B cell (primary cell): ENCODE measurements at regions not wholly inside any gene's neighbourhood (a gene's known extent, or its start where the extent isn't known, plus 50 kb on each side); places are given as distances from the start of the nearest gene placed in this dataset.

Experiments used
- EZH2 ChIP-seq: IDR thresholded peaks from 2 replicates; pipeline ENCODE4 v1.6.1; 2012; ENCODE audit warnings: borderline replicate concordance, low read depth, mild to moderate bottlenecking, moderate library complexity, low read length; ENCODE audit not compliant: insufficient read depth, poor library complexity, severe bottlenecking
- TF ChIP-seq, protein P1 (sequence below): fragments of 200-600 bp; IDR thresholded peaks from one replicate; pipeline ENCODE4 v1.8.0; 2022; ENCODE audit warnings: antibody characterized with exemption, mild to moderate bottlenecking

DNA sequence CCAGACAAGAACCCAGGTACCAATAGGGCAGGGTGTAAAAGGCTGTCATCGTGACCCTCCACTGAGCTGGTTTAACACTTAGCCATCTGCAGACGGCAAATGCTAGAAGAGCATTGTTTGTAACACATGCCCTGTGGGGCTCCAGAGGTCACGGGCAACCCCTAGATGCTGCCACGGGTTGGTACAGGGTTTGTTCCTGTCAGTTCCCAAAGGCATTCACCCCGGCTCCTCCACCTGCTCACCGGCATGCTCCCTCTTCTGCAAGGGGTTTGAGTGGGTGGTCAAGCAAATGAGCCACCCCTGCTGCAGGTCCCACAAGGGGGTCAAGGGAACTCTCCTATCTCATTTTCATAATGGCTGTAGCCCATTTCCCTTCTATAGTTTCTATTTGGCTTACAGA lies 229.3 kb downstream of the ZPLD1 start:
- TF ChIP-seq, protein P1, sequence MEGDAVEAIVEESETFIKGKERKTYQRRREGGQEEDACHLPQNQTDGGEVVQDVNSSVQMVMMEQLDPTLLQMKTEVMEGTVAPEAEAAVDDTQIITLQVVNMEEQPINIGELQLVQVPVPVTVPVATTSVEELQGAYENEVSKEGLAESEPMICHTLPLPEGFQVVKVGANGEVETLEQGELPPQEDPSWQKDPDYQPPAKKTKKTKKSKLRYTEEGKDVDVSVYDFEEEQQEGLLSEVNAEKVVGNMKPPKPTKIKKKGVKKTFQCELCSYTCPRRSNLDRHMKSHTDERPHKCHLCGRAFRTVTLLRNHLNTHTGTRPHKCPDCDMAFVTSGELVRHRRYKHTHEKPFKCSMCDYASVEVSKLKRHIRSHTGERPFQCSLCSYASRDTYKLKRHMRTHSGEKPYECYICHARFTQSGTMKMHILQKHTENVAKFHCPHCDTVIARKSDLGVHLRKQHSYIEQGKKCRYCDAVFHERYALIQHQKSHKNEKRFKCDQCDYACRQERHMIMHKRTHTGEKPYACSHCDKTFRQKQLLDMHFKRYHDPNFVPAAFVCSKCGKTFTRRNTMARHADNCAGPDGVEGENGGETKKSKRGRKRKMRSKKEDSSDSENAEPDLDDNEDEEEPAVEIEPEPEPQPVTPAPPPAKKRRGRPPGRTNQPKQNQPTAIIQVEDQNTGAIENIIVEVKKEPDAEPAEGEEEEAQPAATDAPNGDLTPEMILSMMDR, result no peak
- no peak for TF ChIP-seq EZH2
